ENCODE measurements at regions not wholly inside any gene's neighbourhood (a gene's known extent, or its start where the extent isn't known, plus 50 kb on each side); places are given as distances from the start of the nearest gene placed in this dataset.

DNA sequence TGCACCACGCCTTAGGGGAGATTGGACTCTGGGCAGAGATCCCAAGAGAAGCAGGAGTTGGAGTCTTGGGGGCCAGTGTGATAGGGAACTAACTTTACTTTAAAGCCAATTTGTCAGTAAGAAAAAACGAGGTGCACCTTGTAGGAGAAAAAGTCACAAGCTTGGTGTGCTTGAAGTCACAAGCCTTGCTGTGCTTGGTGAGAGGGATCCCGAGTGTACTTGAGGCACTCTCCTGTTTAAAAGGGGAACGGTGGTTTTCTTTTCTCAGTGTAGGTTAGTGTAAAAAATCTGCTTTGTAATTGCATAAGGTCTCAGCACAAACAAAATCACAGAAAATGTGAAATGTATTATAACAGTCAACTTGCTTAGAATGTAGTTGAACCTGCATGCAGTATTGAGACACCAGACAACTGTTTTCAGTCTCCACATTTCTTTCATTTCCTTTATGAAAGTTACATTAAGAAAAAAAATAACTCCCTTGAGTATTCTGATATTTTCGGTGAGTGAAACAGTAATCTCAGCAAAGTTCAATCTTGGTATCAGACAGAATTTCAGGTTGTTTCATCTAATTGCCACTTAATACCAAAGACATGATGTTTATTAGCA, 111.1 kb upstream of the DUSP22 start:
- no peak for DNase-seq

DNA sequence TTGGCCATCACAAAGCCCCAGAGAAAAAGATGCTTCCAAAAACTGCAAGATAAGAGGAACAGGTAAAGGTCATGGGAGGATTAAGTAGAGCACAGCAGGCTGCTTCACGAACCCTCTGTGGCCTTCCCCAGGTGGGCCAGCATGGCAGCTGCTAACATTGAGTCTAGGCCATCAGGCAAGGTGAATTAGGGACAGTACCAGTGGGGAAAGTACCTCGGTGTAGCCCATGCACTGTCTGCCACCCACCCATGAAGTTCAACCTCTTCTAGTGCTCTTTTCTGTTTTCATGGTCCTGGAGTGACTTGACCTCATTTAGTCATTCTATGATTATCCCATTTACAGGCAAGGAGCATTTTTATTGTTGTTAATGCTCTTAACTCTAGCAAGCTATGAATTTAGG, 108.6 kb upstream of the DUSP22 start:
- DNase-seq, result no peak

GRCh38 chr6:184161-184700, 108.1 kb upstream of the DUSP22 start:
- no peak for DNase-seq

DNA sequence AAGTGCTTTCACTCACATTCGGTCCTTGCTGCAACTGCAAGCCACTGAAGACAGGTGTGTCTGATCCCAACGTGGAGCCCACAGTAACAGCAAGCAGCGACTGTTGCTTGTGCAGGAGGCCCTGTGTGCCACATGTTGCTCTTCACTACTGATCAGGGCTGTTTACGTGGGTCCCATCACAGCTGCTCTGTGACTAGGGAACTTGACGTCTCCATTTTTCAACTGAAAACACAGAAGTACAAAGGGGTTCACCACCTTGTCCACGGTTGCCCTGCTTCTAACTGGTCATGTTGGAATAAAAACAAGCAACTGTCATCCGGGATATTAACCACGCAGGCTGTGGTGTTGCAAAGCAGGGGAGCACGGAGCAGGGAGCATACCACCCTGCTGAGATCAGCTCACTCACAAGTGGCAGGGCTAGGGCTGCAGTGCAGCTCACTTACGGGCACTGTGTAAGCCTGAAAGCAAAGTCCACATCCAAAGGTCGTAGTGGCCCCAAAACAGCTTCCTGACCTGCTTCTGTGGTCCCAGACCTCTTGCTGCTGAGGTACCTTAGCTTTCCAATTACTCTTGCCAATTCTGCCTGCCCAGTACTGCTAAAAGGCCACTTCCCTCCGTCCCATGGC, 105.8 kb upstream of the DUSP22 start:
- no peak for DNase-seq

- peak; percentile 6 for DNase-seq
Measured at GRCh38 chr6:187210-187861, 105.0 kb upstream of the DUSP22 start.

DNA sequence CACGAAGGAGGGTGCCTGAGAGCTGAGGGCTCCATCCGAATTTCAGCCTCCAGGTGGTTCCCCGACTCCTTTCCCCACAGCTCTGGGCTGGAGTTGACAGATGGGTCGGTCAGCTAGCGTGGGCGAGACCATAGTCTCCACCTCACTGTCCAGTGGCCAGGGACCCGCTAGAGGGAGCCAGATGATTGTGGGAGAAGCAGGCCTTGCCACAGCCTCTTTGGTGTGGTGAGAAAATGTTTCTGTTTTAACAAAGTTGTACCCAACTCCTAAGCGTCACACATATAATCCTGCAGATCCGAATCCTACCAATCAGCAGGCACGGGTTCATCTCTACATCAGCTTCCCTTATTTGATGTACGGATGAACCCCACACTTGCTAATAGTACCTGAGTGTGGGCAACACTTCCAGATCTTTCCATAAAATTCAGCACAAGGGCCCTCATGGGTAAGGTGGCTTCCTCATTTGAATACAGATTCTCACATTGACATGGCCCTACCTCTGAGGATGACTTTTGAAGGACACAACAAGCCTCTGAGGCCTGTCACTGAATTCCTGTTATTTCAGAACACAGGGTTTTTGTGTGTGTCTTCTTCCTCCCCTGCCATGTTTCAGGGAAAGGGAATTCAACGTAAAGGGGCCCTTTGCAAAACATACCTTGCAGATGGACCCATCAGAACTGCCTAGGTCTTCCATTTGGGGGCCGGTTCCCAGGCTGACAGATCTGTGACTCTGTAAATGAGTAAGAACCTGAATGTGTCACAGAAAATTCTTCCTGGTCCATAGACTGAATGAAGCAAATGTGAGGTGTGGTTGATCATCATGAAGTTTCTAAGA, 103.2 kb upstream of the DUSP22 start:
- peak; percentile 89 for DNase-seq

- DNase-seq, result peak; percentile 32
Measured at GRCh38 chr6:189676-190075, 102.6 kb upstream of the DUSP22 start.

DNA sequence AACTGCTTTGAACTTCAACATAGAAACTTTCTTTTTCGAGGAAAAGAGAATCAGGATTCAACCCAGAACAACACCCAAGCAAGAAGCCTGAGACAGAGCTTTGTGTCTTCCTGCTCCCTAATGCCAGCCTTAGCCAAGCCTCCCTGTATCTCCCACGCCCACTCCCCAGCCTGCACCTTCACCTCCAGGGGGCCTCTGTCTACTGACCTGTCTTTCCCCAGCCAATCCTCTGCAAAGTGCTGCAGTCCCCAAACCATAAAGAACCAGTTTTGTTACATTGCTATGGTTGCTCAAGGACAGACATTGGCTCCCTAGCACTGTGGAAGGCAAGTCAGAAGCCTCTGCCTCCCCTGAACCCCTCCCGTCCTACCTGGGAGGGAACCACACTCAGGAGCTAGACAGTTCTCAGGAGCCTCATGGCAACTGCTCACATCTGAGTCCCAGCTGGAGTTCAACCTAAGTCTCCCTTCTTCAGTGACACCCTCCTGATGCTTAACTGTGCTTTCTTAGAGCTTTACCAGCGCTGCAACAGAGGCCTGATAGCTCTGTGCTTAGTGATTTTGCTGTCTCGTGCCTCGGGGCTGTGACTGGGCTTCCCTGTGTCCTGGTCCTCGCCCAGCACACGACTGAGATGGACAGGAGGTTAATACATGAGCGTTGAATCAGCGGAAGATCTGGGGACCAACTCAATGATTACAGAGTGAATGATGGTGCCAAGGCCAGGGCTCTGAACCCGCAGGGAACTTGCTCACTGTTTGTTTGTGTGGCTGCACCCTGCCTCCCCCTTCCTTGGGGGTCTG, 101.5 kb upstream of the DUSP22 start:
- DNase-seq, result peak; percentile 44

GRCh38 chr6:191487-192312, 100.6 kb upstream of the DUSP22 start:
- DNase-seq, result peak; percentile 25

- peak; percentile 24 for DNase-seq
Measured at GRCh38 chr6:192313-192664, 100.0 kb upstream of the DUSP22 start.

DNA sequence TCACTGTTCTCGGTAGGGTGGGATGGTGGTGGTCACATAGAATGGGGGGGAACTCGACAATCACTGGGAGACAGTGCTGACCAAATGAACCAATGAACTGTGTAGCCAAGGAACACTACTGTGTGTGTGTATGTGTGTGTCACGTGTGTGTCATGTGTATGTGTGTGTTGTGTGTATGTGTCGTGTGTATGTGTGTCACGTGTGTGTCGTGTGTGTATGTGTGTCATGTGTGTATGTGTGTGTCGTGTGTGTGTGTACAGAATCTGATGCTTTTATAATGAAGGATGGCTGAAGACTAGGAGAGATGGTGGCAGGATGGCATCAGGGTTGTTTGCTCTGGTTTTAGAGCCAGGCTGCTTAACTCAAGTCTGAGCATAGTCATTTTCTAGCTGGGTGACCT, 99.1 kb upstream of the DUSP22 start:
- peak; percentile 20 for DNase-seq

GRCh38 chr6:193773-194310, 98.4 kb upstream of the DUSP22 start:
- peak; percentile 23 for DNase-seq

- peak; percentile 64 for DNase-seq
Measured at GRCh38 chr6:195861-196360, 96.4 kb upstream of the DUSP22 start.

GRCh38 chr6:196543-196942, 95.7 kb upstream of the DUSP22 start:
- no peak for DNase-seq

- DNase-seq, result no peak
Measured at GRCh38 chr6:203661-204060, 88.6 kb upstream of the DUSP22 start.

- no peak for DNase-seq
Measured at GRCh38 chr6:206264-206663, 86.0 kb upstream of the DUSP22 start.

DNA sequence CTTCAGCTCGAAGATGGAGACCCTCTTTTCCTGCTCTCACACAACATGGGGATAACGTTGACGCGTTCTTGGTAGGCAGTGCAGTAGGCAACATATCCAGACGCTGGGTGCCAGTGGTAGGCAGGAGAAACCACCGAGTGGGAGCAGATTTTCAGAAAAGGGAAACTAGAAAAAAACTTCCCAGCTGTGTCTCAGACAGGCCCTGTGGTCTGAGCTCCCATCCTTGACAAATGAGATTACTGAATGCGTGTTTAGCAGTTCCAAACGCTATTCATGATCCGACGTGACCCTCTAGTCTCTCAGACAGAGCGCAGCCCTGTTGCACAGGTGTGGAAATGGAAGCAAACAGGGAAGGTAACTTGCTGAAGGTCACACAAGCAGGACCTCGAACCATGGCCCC, 83.9 kb upstream of the DUSP22 start:
- DNase-seq, result no peak

DNA sequence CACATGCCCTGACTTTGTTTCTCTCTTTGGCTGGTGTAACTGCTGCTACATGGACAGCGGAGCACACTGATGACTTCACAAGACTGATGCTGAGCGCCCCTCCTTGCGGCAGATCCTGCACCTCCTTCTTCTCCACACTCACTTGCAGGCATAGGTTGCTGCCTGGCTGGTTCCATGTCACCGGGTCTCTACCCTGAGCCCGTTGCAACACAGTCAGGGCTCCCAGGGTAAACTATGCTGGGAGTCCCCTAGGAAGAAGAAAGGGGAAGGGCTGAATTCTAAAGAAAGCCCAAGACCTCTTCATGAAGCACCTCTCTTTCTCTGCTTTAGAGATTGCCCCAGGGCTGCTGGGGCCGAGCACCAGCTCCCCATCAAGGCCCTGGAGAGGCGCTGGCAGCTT, 83.3 kb upstream of the DUSP22 start:
- no peak for DNase-seq

DNA sequence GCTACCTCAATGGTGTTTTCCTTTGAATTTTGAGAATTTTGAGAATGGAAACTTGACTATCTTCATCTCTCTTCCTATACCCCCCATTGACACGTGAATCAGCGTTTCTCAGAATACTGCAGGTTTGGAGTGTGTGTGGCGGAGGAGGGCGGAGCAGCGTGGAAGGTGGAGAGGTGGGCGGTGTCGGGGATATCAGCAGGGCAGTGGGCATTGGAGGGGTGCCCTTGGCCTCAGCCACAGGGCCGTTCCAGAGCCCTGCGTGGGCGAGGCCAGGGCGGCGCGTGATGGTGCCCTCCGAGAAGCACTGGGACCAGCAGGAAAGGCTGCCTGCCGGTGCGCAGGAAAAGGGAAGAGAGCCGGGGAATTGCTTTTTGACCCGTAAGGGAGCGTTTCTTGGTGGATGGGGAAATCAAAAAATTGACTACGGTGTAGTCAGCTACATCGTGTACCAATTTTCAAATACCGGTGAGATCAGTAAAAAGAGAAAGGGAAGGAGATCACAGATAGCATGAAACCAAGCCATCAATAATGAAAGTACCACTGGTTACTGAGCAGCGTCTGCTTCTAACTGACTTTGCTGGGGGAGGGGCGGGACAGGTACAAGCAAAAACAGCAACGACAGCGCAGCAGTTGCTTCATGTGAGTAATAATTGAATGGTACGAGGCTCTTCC, 82.7 kb upstream of the DUSP22 start:
- DNase-seq, result peak; percentile 74

DNA sequence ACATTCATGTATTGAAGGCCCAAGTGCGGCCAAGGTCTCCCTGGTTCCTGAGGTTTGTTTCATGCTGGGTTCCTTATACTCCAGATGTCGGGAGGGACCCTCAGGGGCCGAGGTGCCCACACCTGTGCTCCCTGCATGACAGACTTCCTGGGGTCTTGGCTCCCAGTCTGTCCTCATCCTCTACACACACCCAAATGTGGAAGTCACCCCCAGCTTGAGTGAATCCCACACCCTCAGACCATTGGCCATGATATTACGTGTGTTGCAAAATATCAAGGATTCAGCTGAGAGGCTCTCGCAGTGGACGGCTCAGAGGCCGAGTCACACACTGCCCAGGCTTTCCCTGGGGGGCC, 82.2 kb upstream of the DUSP22 start:
- DNase-seq, result no peak
